Thyroid gland (tissue), 4 donors: ENCODE measurements at regions not wholly inside any gene's neighbourhood (a gene's known extent, or its start where the extent isn't known, plus 50 kb on each side); places are given as distances from the start of the nearest gene placed in this dataset.

Experiments used
- POLR2A ChIP-seq, 2 donors: fragments of 450-650 bp; IDR thresholded peaks; one replicate each; pipeline ENCODE4 v1.6.1; 2017; ENCODE audit warnings: antibody characterized with exemption in 2 of 2, mild to moderate bottlenecking in 2 of 2, moderate library complexity in 1 of 2
- TF ChIP-seq, protein P1 (sequence below), 6 experiments: fragments of 200-600 bp in 3 of 6; fragments of 450-650 bp in 3 of 6; sonication (generic) in 3 of 6; IDR thresholded peaks; one replicate each; pipeline ENCODE4 v1.5.1; 2016 to 2019; ENCODE audit warnings: antibody characterized with exemption in 6 of 6, mild to moderate bottlenecking in 2 of 6, inconsistent platforms in 1 of 6, moderate library complexity in 1 of 6

DNA sequence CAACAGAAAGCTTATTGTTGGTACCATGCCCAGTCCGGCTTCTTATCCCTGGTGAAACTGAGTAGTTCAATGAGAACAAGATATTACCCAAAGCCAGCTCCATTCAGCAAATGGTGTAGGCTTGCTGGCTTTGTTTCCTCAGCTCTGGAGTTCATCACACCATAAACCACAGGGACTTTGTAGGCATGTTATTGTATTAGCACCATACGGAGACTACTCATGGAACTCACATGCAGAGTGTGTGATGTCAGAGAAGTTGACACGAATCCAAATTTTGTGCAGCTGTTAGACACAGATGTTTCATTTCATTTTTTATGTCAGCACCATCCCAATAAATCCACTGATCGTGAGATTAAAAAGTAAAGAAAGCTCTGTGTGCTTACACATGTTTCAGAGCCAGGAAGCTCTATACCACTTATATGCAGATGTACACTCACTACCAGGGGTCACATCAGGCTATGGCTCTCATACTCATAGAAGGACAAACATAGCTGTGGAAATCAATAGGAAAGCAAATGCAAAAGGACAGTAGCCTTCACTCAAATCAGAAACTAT, 63.4 kb upstream of the LEKR1 start:
- TF ChIP-seq, protein P1, sequence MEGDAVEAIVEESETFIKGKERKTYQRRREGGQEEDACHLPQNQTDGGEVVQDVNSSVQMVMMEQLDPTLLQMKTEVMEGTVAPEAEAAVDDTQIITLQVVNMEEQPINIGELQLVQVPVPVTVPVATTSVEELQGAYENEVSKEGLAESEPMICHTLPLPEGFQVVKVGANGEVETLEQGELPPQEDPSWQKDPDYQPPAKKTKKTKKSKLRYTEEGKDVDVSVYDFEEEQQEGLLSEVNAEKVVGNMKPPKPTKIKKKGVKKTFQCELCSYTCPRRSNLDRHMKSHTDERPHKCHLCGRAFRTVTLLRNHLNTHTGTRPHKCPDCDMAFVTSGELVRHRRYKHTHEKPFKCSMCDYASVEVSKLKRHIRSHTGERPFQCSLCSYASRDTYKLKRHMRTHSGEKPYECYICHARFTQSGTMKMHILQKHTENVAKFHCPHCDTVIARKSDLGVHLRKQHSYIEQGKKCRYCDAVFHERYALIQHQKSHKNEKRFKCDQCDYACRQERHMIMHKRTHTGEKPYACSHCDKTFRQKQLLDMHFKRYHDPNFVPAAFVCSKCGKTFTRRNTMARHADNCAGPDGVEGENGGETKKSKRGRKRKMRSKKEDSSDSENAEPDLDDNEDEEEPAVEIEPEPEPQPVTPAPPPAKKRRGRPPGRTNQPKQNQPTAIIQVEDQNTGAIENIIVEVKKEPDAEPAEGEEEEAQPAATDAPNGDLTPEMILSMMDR (IDR thresholded peaks at IDR 0.05): no peak
- TF ChIP-seq POLR2A (IDR thresholded peaks at IDR 0.05): no peak
